ENCODE measurements at regions not wholly inside any gene's neighbourhood (a gene's known extent, or its start where the extent isn't known, plus 50 kb on each side); places are given as distances from the start of the nearest gene placed in this dataset.

DNA sequence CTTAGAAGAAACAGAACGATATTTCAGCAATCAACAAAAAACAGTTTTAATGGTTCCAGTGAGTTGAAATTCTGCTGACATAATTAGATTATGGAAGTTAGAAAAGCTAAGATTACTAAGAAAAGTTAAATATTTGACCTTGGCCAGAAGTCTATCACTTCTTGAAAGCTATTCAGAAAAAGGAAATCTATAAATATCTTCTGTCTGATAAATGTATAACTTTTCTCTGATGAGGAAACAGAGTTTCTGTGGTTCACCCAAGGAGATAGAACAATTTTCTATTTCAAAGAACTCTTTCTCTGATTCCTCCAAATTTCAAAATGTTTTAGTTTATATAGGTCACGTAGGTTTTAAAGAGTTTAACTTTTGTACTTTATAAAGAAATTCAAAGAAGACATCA lies 438.4 kb upstream of the CHORDC1 start:
- TF ChIP-seq, protein P1, sequence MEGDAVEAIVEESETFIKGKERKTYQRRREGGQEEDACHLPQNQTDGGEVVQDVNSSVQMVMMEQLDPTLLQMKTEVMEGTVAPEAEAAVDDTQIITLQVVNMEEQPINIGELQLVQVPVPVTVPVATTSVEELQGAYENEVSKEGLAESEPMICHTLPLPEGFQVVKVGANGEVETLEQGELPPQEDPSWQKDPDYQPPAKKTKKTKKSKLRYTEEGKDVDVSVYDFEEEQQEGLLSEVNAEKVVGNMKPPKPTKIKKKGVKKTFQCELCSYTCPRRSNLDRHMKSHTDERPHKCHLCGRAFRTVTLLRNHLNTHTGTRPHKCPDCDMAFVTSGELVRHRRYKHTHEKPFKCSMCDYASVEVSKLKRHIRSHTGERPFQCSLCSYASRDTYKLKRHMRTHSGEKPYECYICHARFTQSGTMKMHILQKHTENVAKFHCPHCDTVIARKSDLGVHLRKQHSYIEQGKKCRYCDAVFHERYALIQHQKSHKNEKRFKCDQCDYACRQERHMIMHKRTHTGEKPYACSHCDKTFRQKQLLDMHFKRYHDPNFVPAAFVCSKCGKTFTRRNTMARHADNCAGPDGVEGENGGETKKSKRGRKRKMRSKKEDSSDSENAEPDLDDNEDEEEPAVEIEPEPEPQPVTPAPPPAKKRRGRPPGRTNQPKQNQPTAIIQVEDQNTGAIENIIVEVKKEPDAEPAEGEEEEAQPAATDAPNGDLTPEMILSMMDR (IDR thresholded peaks at IDR 0.05) = no peak
- TF ChIP-seq POLR2AphosphoS5 (IDR thresholded peaks at IDR 0.05) = no peak
